Mucosa of gallbladder (tissue), 1 donor: ENCODE measurements at regions not wholly inside any gene's neighbourhood (a gene's known extent, or its start where the extent isn't known, plus 50 kb on each side); places are given as distances from the start of the nearest gene placed in this dataset.

ENCODE experiments used
- DNase-seq: peaks from one replicate; pipeline ENCODE4 v3.0.0-alpha.2; 2020; ENCODE audit warnings: low spot score
- donor health status: DM: no; HTN: no; CAD: no.

GRCh38 chr1:5009376-5010065, 355.1 kb downstream of the AJAP1 start:
- no peak for DNase-seq

- no peak for DNase-seq
These were observed 350.8 kb downstream of the AJAP1 start for GRCh38 chr1:5005171-5005570.

DNA sequence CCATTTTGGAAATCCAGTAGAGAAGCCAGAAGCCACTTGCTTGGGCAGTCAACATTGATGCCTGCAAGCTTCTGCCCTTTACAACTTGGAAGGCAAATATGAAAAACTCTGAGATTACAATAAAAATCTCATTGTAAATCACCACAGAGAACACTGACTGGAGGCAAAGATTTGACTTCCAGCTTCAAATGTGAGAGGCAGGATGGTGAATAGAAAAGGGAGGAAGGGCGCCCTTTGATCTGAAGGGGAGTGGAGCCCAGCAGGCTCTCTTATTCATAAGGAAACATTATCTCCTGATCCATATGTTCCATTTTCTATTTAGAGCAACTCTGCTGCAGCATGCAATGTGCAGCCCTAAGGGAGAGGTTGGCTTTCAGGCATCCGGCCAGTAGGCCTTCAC, 348.3 kb downstream of the AJAP1 start:
- DNase-seq: no peak

GRCh38 chr1:5001466-5001865, 347.1 kb downstream of the AJAP1 start:
- no peak for DNase-seq

DNA sequence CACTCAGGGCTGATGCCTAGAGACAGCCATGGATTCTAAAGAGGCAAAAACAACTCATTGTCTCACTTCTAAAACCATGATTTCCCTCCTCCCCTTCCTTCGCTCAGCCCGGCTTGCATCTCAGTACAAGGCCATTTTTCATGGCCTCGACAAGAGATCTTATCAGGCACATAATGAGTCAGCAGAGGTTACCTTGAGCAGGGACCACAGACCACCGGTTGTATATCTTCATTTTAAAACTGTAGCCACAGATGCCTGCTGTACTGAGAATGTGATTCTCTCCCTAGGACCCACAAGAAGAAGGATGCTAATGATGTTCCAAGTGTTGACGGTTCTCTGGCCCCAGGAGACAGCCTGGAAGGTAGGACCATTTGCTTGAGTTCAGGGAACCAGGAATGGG, 331.9 kb downstream of the AJAP1 start:
- no peak for DNase-seq

GRCh38 chr1:4984841-4985240, 330.4 kb downstream of the AJAP1 start:
- DNase-seq: no peak

DNA sequence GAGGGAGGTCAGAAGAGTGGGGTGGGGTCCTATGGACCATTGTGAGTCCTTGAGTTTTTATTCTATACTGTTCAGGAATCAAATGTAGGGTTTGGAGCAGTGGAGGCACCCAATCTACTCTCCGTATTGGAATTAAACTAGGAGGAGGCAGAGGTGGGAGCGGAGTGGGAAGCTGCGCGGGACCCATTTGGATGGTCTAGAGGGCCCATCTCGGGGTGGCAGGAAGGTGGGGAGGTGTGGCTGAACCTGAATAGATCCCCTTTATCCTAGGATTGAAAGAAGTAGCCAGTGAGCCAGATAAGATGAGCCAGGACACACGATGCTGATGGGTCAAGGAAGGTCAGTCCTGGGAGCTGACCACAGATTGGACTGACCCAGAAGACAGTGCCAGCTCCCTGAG, 325.8 kb downstream of the AJAP1 start:
- DNase-seq: no peak

GRCh38 chr1:4978660-4979390, 324.4 kb downstream of the AJAP1 start:
- no peak for DNase-seq

DNA sequence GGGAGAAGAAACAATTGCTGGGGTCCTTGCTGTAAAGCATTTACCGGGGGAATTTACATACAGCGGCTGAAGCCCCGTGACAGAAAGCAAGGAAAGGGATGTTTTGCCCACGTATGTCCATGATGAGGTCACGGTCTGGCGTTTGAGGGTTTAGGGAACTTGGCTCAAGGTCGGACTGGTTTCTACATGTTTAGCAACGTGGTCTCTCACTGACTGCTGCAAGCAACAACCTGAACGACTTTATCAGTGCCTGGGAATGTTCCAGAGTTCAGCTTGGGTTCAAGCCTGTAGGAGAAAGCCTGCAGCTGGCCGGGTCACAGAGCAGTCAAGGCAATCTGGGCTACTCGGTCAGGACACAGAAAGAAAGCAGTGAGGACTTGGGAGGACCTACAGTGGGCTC, 323.3 kb downstream of the AJAP1 start:
- DNase-seq: no peak

DNA sequence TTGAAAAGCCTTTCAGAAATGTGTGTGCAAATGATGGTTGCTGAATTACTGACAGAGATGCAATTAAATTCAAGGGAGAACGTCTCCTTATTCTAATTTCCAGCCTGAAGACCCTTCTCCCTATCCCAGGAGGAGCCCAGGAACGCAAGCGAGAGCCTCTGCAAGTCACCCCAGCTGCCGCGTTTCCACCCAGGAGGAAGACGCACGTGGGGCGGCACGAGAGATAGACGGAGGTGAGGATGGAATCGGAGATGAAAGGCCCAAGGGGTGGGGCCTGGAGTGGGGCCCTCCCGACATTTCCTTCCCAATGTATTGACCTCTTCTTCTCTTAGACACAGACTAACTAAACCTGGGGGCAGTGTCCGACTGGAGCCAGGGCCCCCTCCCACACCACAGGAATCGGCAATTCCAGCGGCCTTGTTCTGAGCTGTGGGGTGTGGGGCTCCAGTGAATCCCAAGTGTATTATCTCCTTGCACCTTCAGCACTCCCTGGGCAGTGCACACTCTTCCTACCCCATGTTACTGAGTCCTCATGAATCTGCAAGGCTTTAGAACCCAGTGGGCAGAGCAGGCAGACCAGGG, 322.5 kb downstream of the AJAP1 start:
- DNase-seq: no peak

- no peak for DNase-seq
These were observed 321.4 kb downstream of the AJAP1 start for GRCh38 chr1:4975856-4976255.

DNA sequence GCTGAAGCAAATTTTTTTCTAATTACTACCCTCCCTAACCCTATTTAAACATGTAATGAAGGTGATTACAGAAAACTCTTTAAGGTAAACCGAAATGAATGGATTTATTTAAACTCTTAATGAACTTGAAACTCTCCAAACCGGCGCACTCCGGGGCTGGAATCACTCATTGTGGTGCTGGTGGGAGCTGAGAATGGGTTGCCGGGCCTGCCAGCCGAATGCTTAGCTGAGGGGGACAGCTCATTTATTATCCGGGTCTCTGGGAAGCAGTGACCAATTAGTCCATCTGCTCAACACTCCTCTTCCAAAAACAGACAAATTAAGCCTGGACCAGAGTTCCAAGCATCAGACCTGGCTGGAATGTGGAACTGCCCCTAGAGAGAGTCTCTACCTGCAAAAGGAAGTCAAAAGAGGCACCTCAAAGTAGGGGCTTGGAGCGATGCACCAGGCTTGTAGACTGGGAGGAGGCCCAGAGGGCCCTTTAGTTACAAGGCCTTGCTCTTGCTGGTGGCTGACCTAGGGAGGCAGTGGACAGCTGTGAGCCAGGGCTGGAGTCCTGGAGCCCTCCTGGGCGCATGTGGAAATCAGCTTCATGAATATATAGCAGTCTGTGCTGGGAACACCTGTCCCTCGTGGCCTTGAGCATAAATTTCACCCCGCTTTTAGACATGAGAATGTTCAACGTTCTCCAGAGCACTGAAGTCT, 320.7 kb downstream of the AJAP1 start:
- DNase-seq: no peak

GRCh38 chr1:4973341-4973740, 318.9 kb downstream of the AJAP1 start:
- DNase-seq: no peak

- no peak for DNase-seq
These were observed 318.4 kb downstream of the AJAP1 start for GRCh38 chr1:4972761-4973320.

DNA sequence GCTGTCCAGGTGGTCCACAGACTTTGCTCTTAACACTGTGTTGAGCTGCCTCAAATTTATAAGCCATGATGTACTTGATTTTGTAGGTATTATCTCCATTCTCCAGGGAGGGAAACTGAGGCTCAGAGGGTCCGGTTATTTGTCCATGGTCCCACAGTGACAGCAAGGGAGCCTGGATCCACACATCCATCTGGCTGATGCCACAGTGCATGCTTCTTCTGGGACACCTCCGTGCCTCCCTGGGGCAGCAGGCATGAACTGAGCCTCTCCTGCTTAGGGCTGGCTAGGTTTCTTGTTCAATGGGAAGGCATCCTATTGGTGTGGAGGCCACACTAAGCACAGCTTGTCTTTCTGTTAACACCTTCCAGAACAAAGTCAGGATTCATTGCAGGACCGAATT, 317.3 kb downstream of the AJAP1 start:
- no peak for DNase-seq

DNA sequence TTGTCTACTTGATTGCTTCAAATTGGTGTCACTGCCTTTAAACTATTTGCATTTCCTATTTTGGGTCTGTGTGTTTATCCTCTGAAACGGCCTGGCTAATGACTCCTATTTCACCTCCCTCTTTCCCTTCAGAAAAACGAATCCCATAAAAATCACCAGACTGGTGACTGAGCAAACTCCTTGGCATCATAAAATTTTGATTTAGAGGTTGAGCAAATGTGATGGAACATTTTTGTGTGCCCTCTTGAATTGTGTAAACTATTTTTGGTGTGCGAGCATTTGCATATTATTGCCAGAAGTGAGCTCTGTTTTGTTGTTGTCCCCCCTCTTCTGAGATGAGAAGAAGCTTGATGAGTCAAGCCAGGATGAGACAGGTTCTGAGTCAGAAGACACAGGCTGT, 316.1 kb downstream of the AJAP1 start:
- no peak for DNase-seq

GRCh38 chr1:4969556-4970129, 315.2 kb downstream of the AJAP1 start:
- no peak for DNase-seq

- DNase-seq: no peak
These were observed 311.1 kb downstream of the AJAP1 start for GRCh38 chr1:4965346-4966075.

DNA sequence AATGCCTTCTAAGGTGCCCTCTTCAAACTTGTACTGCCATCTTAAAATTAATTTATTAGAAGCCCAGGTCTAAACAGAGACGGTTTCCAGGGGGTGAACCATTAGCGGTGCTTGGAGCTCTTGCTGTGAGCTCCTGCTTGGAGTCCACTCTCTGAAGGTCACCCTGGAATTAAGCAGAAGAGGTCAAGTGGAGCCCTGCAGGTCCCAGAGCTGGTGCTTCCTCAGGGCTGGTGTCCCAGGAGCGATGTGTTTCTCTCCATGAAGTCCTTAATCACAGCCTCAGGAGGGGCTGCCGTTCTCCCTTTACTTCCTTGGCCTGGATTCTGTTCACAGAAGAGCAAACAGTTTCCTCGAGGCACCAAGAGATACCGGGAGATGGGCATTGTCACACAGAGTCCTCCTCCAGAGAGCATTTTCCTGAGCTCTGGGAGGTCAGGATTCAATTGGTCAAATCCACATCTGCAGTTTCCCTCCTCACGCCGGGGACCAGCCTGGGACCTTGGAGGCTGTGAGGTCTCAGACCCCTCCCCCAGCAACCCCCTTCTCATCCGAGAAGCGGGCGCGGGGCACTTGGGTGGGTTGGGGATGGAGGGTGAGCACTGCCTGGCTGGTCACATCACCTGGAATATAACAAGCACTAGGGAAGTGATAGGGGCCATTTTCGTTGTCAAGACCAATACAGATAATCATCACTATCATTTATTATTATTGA, 310.4 kb downstream of the AJAP1 start:
- no peak for DNase-seq

DNA sequence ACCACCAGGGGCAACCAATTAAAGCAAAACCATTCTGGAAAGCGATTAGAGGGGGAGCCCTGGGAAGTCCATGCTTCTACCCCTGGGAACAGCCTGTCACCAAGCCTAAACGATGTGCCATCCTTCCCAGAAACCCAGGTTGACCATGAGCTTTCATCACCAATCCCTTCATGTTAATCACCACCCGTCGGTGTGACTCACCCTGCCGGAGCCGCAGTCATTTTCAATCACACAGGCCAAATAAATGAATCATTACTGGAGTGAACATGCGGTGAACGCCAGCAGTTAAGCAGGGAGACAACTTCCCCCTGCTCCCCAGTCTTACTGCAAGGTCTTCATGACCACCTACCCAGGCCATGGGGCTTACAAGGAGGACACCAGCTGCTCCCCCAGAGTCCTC, 308.8 kb downstream of the AJAP1 start:
- DNase-seq: no peak

- no peak for DNase-seq
These were observed 308.4 kb downstream of the AJAP1 start for GRCh38 chr1:4962836-4963235.
